ENCODE measurements at regions not wholly inside any gene's neighbourhood (a gene's known extent, or its start where the extent isn't known, plus 50 kb on each side); places are given as distances from the start of the nearest gene placed in this dataset.

DNA sequence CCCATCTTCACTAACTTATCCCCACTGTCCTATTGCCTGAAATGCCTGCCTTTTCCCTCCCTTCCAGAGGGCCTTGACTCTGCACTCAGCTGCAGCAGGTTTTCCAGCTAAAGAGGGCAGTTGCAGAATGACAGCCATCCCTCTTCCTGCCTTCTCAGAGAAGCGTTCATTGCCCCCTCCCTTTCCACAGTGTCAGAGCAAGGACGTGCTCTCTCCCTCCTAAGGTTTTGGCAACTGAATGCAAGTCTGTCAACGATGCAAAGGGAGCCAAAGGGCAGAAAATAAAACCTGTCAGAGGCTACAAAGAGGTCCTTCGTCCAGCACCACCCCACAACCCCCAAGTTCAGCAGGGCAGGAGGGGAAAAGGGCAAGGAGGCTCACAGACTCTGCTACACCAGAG, 230.1 kb upstream of the THBS1 start:
- Mint-ChIP-seq H3K4me1 (ENCODE audit: unreplicated experiment) (no peaks in the 10 kb centered on the region), H3K9me3 (no peaks in the 10 kb centered on the region), H3K36me3 (no peaks in the 10 kb centered on the region), H3K27me3 (peaks cover 5% of the 10 kb centered on the region), H3K4me3 (no peak overlapping the region), H3K27ac (no peak overlapping the region)
- TF ChIP-seq, protein P1, sequence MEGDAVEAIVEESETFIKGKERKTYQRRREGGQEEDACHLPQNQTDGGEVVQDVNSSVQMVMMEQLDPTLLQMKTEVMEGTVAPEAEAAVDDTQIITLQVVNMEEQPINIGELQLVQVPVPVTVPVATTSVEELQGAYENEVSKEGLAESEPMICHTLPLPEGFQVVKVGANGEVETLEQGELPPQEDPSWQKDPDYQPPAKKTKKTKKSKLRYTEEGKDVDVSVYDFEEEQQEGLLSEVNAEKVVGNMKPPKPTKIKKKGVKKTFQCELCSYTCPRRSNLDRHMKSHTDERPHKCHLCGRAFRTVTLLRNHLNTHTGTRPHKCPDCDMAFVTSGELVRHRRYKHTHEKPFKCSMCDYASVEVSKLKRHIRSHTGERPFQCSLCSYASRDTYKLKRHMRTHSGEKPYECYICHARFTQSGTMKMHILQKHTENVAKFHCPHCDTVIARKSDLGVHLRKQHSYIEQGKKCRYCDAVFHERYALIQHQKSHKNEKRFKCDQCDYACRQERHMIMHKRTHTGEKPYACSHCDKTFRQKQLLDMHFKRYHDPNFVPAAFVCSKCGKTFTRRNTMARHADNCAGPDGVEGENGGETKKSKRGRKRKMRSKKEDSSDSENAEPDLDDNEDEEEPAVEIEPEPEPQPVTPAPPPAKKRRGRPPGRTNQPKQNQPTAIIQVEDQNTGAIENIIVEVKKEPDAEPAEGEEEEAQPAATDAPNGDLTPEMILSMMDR (conservative IDR thresholded peaks at IDR 0.05): no peak
- no peak for DNase-seq (ENCODE audit: extremely low spot score, unreplicated experiment)

- Mint-ChIP-seq H3K4me3 (no peak overlapping the region), H3K36me3 (no peaks in the 10 kb centered on the region), H3K9me3 (no peaks in the 10 kb centered on the region), H3K4me1 (ENCODE audit: unreplicated experiment) (peaks cover 13% of the 10 kb centered on the region), H3K27ac (no peak overlapping the region), H3K27me3 (peaks cover 5% of the 10 kb centered on the region)
- TF ChIP-seq, protein P1 (conservative IDR thresholded peaks at IDR 0.05): no peak
- no peak for DNase-seq (ENCODE audit: extremely low spot score, unreplicated experiment)
These were observed 226.7 kb upstream of the THBS1 start for GRCh38 chr15:39354189-39354588.

DNA sequence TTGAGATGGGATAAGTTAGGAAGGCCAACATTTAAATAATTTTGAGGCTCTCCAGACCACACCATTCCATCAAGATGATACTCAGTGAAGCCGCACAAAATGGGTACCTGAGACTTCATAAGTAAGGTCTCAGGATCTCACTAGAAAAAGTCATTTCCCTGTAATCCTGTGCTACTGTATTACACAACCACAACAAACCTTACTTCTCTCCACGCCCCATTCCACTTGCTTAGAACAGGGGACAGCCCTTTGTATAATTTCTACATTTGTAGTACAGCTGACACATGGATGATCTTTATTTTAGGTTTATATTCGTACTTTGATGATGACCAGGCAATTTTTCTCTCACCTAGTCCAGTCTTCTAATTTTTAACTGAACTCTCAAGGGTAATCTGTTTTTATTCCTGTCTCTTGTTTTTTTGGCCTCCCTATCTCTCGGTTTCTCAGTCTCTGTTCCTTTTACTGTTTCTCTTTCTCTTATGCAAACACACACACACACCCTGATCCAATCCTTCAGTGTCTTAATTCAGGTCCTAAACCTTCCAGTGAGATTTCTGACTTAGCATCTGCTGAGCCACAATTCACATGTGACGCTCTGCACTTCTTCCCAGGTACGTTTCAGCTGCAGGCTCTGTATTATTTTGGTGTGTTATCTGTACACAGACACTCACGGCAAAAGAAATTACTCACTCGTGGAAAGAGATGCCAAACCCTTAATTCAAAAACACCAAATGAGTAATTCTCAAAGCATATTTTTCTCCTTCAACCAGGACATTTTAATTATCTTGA, 223.2 kb upstream of the THBS1 start:
- no peaks in the 10 kb centered on the region for H3K27me3 Mint-ChIP-seq
- peaks cover 20% of the 10 kb centered on the region for H3K4me1 Mint-ChIP-seq (ENCODE audit: unreplicated experiment)
- DNase-seq (ENCODE audit: extremely low spot score, unreplicated experiment): no peak
- no peak overlapping the region for H3K4me3 Mint-ChIP-seq
- H3K36me3 Mint-ChIP-seq: no peaks in the 10 kb centered on the region
- TF ChIP-seq, protein P1 (conservative IDR thresholded peaks at IDR 0.05): no peak
- H3K9me3 Mint-ChIP-seq: no peaks in the 10 kb centered on the region
- H3K27ac Mint-ChIP-seq: peak overlapping the region; percentile 3

GRCh38 chr15:39358441-39359041, 222.3 kb upstream of the THBS1 start:
- TF ChIP-seq, protein P1 (conservative IDR thresholded peaks at IDR 0.05): no peak
- Mint-ChIP-seq H3K9me3 (no peaks in the 10 kb centered on the region), H3K4me3 (no peak overlapping the region), H3K36me3 (no peaks in the 10 kb centered on the region), H3K27me3 (no peaks in the 10 kb centered on the region), H3K27ac (peak overlapping the region; percentile 32), H3K4me1 (ENCODE audit: unreplicated experiment) (peaks cover 28% of the 10 kb centered on the region)
- DNase-seq (ENCODE audit: extremely low spot score, unreplicated experiment): no peak

- TF ChIP-seq, protein P1 (conservative IDR thresholded peaks at IDR 0.05): no peak
- Mint-ChIP-seq H3K4me3 (no peak overlapping the region), H3K27ac (no peak overlapping the region), H3K36me3 (no peaks in the 10 kb centered on the region), H3K27me3 (no peaks in the 10 kb centered on the region), H3K4me1 (ENCODE audit: unreplicated experiment) (peaks cover 33% of the 10 kb centered on the region), H3K9me3 (no peaks in the 10 kb centered on the region)
- DNase-seq (ENCODE audit: extremely low spot score, unreplicated experiment): no peak
These were observed 221.1 kb upstream of the THBS1 start for GRCh38 chr15:39359771-39360170.
